Mesenchymal stem cell (in vitro differentiated cells and primary cell): ENCODE measurements at regions not wholly inside any gene's neighbourhood (a gene's known extent, or its start where the extent isn't known, plus 50 kb on each side); places are given as distances from the start of the nearest gene placed in this dataset.
"Not testable (repeated sequence)": the region's sequence is repeated elsewhere in the genome, so short reads cannot be mapped to it uniquely, and the experiment has no call there.

ENCODE experiments used
- DNase-seq: peaks from one replicate; pipeline ENCODE4 v3.0.0-alpha.2; 2013
- H2AFZ ChIP-seq: one replicate; pipeline ENCODE4 v1.6.1; 2013; ENCODE audit warnings: low read depth, mild to moderate bottlenecking, control low read depth, inconsistent platforms, low read length, moderate library complexity
- H2AK5ac ChIP-seq: 2 replicates; pipeline ENCODE4 v1.6.1; 2013; ENCODE audit warnings: low read length, moderate library complexity, mild to moderate bottlenecking, inconsistent platforms; ENCODE audit not compliant: severe bottlenecking
- H2BK120ac ChIP-seq: one replicate; pipeline ENCODE4 v1.6.1; 2013; ENCODE audit warnings: low read depth, mild to moderate bottlenecking, inconsistent platforms, low read length, moderate library complexity
- H2BK12ac ChIP-seq, 2 experiments: one replicate each; pipeline ENCODE4 v1.6.1; 2013; ENCODE audit warnings: inconsistent platforms in 2 of 2, low read length in 2 of 2, mild to moderate bottlenecking in 2 of 2, moderate library complexity in 2 of 2, control low read depth in 1 of 2
- H2BK15ac ChIP-seq: one replicate; pipeline ENCODE4 v1.6.1; 2013; ENCODE audit warnings: mild to moderate bottlenecking, low read depth, inconsistent platforms; ENCODE audit not compliant: poor library complexity, severe bottlenecking
- H2BK5ac ChIP-seq: 2 replicates; pipeline ENCODE4 v1.6.1; 2013; ENCODE audit warnings: low read depth, mild to moderate bottlenecking, low read length, control low read depth, inconsistent platforms; ENCODE audit not compliant: poor library complexity, severe bottlenecking
- H3K14ac ChIP-seq, 2 experiments: one replicate each; pipeline ENCODE4 v1.6.1; 2013; ENCODE audit warnings: inconsistent platforms in 2 of 2, low read length in 2 of 2, control low read depth in 1 of 2, mild to moderate bottlenecking in 1 of 2, moderate library complexity in 1 of 2
- H3K18ac ChIP-seq, 2 experiments: one replicate each; pipeline ENCODE4 v1.6.1; 2013; ENCODE audit warnings: inconsistent platforms in 2 of 2, low read length in 2 of 2, control low read depth in 1 of 2, low read depth in 1 of 2, mild to moderate bottlenecking in 1 of 2
- H3K23ac ChIP-seq, 2 experiments: one replicate each; pipeline ENCODE4 v1.6.1; 2013; ENCODE audit warnings: inconsistent platforms in 2 of 2, low read length in 2 of 2, mild to moderate bottlenecking in 2 of 2, moderate library complexity in 2 of 2, control low read depth in 1 of 2
- H3K27ac ChIP-seq: 2 replicates; pipeline ENCODE4 v1.5.1; 2013; ENCODE audit warnings: mild to moderate bottlenecking, moderate library complexity, low read length, control low read depth, inconsistent platforms; ENCODE audit not compliant: poor library complexity, severe bottlenecking
- H3K27me3 ChIP-seq, 2 experiments: 2 replicates each; pipeline versions ENCODE4 v1.6.1 to v1.7.0; 2013; ENCODE audit warnings: low read length in 2 of 2, mild to moderate bottlenecking in 2 of 2, moderate library complexity in 2 of 2, control low read depth in 1 of 2, inconsistent platforms in 1 of 2; ENCODE audit not compliant: control insufficient read depth in 1 of 2, insufficient read depth in 1 of 2
- H3K36me3 ChIP-seq, 2 experiments: 2 replicates each; pipeline versions ENCODE4 v1.6.1 to v1.7.0; 2013; ENCODE audit warnings: low read length in 2 of 2, control low read depth in 1 of 2, inconsistent platforms in 1 of 2, low read depth in 1 of 2, mild to moderate bottlenecking in 1 of 2; ENCODE audit not compliant: insufficient read depth in 2 of 2, control insufficient read depth in 1 of 2
- H3K4ac ChIP-seq, 2 experiments: one replicate each; pipeline ENCODE4 v1.6.1; 2013; ENCODE audit warnings: inconsistent platforms in 2 of 2, low read length in 2 of 2, mild to moderate bottlenecking in 2 of 2, moderate library complexity in 2 of 2, control low read depth in 1 of 2, low read depth in 1 of 2
- H3K4me1 ChIP-seq: 2 replicates; pipeline ENCODE4 v1.6.1; 2013; ENCODE audit warnings: low read depth, low read length, control low read depth; ENCODE audit not compliant: control insufficient read depth, insufficient read depth
- H3K4me2 ChIP-seq: 2 replicates; pipeline ENCODE4 v1.6.1; 2013; ENCODE audit warnings: low read length, mild to moderate bottlenecking, inconsistent platforms; ENCODE audit not compliant: poor library complexity, severe bottlenecking
- H3K4me3 ChIP-seq, 2 experiments: 2 replicates each; pipeline versions ENCODE4 v1.5.1 to v1.7.0; 2013; ENCODE audit warnings: low read length in 2 of 2, mild to moderate bottlenecking in 2 of 2, control low read depth in 1 of 2, low read depth in 1 of 2; ENCODE audit not compliant: insufficient read depth in 1 of 2
- H3K79me1 ChIP-seq: replicated peaks from 2 replicates; pipeline ENCODE4 v1.6.1; 2013; ENCODE audit warnings: mild to moderate bottlenecking, control low read depth, low read length, inconsistent platforms; ENCODE audit not compliant: poor library complexity, severe bottlenecking
- H3K9ac ChIP-seq: 2 replicates; pipeline ENCODE4 v1.7.0; 2013; ENCODE audit warnings: mild to moderate bottlenecking, low read length, moderate library complexity
- H3K9me3 ChIP-seq: 2 replicates; pipeline ENCODE4 v1.7.0; 2013; ENCODE audit warnings: mild to moderate bottlenecking, low read length; ENCODE audit not compliant: control insufficient read depth
- H4K8ac ChIP-seq: one replicate; pipeline ENCODE4 v1.6.1; 2013; ENCODE audit warnings: inconsistent platforms, mild to moderate bottlenecking, low read length, moderate library complexity
- H4K91ac ChIP-seq: one replicate; pipeline ENCODE4 v1.6.1; 2013; ENCODE audit warnings: mild to moderate bottlenecking, low read length, inconsistent platforms
- WGBS: methylation state at CpG from one replicate; pipeline ENCODE4 v1.1.7; 2013; ENCODE audit warnings: mixed read lengths; 5-methylcytosine and 5-hydroxymethylcytosine counted together

DNA sequence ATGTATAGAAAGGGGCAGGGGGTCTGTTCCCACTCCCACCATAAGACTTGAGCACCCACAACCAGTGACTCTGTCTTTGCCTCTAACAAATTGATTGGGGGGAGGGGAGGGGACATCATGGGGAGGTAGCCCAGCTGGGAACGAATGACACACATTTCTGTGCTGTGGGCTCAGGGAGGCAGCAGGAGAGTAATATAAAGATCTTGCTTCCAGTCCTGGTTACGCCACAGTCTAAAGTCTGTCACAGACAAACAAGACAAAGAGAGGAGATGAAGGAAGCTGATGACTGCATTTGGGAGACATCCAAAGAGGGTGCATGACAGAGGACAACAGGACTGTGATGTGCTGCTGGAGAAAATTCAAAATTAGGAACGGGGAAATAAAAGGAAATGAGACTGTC is 153.9 kb downstream of the ACTR3B start:
- no peak overlapping the region for H3K14ac ChIP-seq
- H3K36me3 ChIP-seq, result no peaks in the 10 kb centered on the region
- no peak overlapping the region for H2AFZ ChIP-seq
- no peak overlapping the region for H2BK120ac ChIP-seq
- H3K79me1 ChIP-seq, result no peaks in the 10 kb centered on the region
- no peak overlapping the region for H4K8ac ChIP-seq
- H2BK15ac ChIP-seq, result no peak overlapping the region
- H3K27me3 ChIP-seq, result peaks cover 0 to 6% of the 10 kb centered on the region in 2 experiments
- H3K4me1 ChIP-seq, result peaks cover 2% of the 10 kb centered on the region
- no peak overlapping the region for H3K4me2 ChIP-seq
- H3K4me3 ChIP-seq, result no peak overlapping the region
- no peak overlapping the region for H3K18ac ChIP-seq
- no peak overlapping the region for H3K4ac ChIP-seq
- WGBS, result 55% methylated on average over 3 of the region's 3 CpGs
- H3K9me3 ChIP-seq, result peaks cover 10% of the 10 kb centered on the region
- H3K23ac ChIP-seq, result no peak overlapping the region
- no peak overlapping the region for H2BK5ac ChIP-seq
- DNase-seq, result no peak
- no peak overlapping the region for H4K91ac ChIP-seq
- H3K27ac ChIP-seq, result no peak overlapping the region
- no peak overlapping the region for H2BK12ac ChIP-seq
- H3K9ac ChIP-seq, result no peak overlapping the region
- no peak overlapping the region for H2AK5ac ChIP-seq

DNA sequence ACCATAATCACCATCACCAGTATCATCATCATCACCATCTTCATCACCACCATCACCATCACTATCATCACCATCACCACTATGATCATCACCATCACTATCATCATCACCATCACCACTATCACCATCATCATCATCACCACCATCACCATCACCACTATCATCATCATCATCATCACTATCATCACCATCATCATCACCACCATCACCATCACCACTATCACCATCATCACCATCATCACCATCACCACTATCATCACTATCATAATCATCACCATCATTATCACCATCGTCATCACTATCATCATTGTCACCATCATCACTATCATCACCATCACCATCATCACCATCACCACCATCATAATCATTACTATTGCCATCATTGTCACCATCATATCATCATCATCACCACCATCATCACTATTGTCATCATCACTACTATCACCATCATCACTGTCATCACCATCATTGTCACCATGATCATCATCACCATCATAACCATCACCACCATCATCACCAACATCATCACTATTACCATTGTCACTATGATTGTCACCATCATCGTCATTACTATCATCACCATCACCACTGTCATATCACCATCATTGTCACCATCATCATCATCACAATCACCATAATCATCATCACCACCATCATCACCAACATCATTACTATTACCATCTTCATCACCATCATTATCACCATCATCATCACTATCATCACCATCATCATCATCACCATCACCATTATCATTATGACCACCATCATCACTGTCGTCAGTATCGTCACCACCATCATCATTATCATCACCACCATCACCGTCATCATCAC is 154.7 kb downstream of the ACTR3B start:
- no peak for DNase-seq
- Histone ChIP-seq H3K4me3 (no peak overlapping the region), H3K23ac (no peak overlapping the region), H3K79me1 (no peaks in the 10 kb centered on the region), H3K18ac (no peak overlapping the region), H2AFZ (no peak overlapping the region), H2BK120ac (no peak overlapping the region), H2BK15ac (no peak overlapping the region), H4K91ac (no peak overlapping the region), H3K9ac (no peak overlapping the region), H3K27ac (no peak overlapping the region), H3K27me3 (peaks cover 0 to 6% of the 10 kb centered on the region in 2 experiments), H3K4me2 (no peak overlapping the region), H2BK5ac (no peak overlapping the region), H2AK5ac (no peak overlapping the region), H2BK12ac (no peak overlapping the region), H3K4ac (no peak overlapping the region), H3K14ac (no peak overlapping the region), H3K4me1 (peaks cover 2% of the 10 kb centered on the region), H3K36me3 (no peaks in the 10 kb centered on the region), H3K9me3 (peaks cover 10% of the 10 kb centered on the region), H4K8ac (no peak overlapping the region)
- WGBS, result 81% methylated on average over 5 of the region's 5 CpGs

DNA sequence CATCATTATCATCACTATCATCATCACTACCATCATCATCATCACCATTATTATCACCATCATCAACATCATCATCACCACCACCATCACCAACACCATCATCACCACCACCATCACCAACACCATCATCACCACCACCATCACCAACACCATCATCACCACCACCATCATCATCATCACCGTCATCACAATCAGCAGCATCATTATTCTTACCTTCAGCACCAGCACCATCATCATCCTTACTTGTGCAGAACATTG is 155.2 kb downstream of the ACTR3B start:
- not testable (repeated sequence) for H2BK12ac ChIP-seq

DNA sequence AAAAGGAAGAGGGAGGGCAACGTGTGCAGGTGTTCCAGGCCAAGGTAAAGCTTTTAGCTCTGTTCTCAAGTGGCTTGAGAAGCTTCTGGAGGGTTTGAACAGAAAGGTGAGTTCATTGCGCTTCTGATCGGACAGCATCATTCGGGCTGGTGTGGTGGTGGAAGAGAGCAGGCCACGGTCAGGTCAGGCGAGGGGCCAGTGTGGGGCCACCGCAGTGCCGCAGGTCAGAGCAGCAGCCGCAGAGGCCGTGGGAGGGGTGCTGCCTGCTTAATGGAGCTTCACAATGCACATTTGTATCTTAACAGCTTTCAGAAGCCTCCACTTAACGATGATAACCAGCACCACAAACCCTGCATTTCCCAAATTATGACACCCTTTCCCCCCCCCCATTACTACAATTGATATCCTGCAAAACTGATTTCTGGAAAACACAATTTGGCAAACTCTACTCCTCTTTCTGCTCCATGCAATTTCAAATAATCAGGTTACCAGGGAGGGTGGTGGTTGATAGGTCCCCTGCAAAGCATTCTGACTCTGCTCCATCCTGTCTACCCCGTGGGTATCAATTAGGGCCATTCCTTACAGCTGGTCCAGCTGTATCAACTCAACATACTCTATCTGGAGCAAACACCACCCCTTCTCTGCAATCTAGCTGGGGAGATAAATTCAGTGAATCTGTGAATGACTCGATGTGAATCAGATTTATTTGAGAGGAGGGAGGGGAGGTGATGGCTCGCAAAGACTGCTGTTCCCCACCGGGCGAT is 162.9 kb downstream of the ACTR3B start:
- DNase-seq, result no peak
- Histone ChIP-seq H3K23ac (no peak overlapping the region), H3K4me2 (no peak overlapping the region), H3K9me3 (peaks cover 16% of the 10 kb centered on the region), H2BK15ac (no peak overlapping the region), H3K14ac (no peak overlapping the region), H3K4ac (no peak overlapping the region), H3K9ac (no peak overlapping the region), H2BK12ac (no peak overlapping the region), H3K27me3 (peaks cover 25 to 26% of the 10 kb centered on the region in 2 experiments), H4K8ac (no peak overlapping the region), H3K4me3 (no peak overlapping the region), H4K91ac (no peak overlapping the region), H3K4me1 (peaks cover 2% of the 10 kb centered on the region), H2AFZ (no peak overlapping the region), H3K79me1 (no peaks in the 10 kb centered on the region), H2AK5ac (no peak overlapping the region), H3K27ac (no peak overlapping the region), H3K18ac (no peak overlapping the region), H2BK120ac (no peak overlapping the region), H3K36me3 (no peaks in the 10 kb centered on the region), H2BK5ac (no peak overlapping the region)
- WGBS, result 82% methylated on average over 15 of the region's 16 CpGs

More for the DNA sequence above, 155.2 kb downstream of the ACTR3B start:
- H3K79me1 ChIP-seq, DNase-seq, H3K9ac ChIP-seq, H2AK5ac ChIP-seq, H4K8ac ChIP-seq, H3K14ac ChIP-seq, H3K4me2 ChIP-seq, H2BK15ac ChIP-seq, H3K4me1 ChIP-seq, H3K23ac ChIP-seq, H2BK5ac ChIP-seq, H3K18ac ChIP-seq, H3K4ac ChIP-seq, H3K36me3 ChIP-seq, H4K91ac ChIP-seq, H2BK120ac ChIP-seq, H2AFZ ChIP-seq, H3K4me3 ChIP-seq, H3K27ac ChIP-seq, H3K27me3 ChIP-seq: not testable (repeated sequence)
- 83% methylated on average over 1 of the region's 1 CpG for WGBS
- H3K9me3 ChIP-seq, result peaks cover 14% of the 10 kb centered on the region
